ENCODE measurements at regions not wholly inside any gene's neighbourhood (a gene's known extent, or its start where the extent isn't known, plus 50 kb on each side); places are given as distances from the start of the nearest gene placed in this dataset.

DNA sequence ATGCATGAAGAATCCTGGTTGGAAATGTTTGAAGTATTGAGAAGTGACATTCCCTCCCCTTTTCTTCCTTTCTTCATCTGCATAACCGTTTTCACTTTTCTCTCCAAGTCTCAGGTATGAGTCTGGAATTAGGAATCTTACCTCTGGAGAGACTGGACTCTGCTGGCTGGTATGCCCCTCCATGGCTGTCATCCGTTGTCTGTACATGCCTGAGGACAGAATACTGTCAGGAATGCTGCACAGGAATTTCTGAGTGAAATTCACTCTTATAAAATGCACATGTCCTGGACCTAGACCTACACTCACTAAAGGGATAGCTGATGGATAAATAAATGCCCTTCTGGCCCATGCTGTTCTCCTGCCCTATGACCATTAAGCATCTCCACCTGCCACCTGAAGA, 179.5 kb downstream of the MSN start:
- TF ChIP-seq, protein P1, sequence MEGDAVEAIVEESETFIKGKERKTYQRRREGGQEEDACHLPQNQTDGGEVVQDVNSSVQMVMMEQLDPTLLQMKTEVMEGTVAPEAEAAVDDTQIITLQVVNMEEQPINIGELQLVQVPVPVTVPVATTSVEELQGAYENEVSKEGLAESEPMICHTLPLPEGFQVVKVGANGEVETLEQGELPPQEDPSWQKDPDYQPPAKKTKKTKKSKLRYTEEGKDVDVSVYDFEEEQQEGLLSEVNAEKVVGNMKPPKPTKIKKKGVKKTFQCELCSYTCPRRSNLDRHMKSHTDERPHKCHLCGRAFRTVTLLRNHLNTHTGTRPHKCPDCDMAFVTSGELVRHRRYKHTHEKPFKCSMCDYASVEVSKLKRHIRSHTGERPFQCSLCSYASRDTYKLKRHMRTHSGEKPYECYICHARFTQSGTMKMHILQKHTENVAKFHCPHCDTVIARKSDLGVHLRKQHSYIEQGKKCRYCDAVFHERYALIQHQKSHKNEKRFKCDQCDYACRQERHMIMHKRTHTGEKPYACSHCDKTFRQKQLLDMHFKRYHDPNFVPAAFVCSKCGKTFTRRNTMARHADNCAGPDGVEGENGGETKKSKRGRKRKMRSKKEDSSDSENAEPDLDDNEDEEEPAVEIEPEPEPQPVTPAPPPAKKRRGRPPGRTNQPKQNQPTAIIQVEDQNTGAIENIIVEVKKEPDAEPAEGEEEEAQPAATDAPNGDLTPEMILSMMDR (IDR thresholded peaks at IDR 0.05): no peak
- no peak for TF ChIP-seq EZH2 (IDR thresholded peaks at IDR 0.05)

All from neural progenitor cell (in vitro differentiated cells).